ENCODE measurements at regions not wholly inside any gene's neighbourhood (a gene's known extent, or its start where the extent isn't known, plus 50 kb on each side); places are given as distances from the start of the nearest gene placed in this dataset.

GRCh38 chr10:107341281-107341680 is 176.8 kb upstream of the SORCS1 start:
- TF ChIP-seq, protein P1, sequence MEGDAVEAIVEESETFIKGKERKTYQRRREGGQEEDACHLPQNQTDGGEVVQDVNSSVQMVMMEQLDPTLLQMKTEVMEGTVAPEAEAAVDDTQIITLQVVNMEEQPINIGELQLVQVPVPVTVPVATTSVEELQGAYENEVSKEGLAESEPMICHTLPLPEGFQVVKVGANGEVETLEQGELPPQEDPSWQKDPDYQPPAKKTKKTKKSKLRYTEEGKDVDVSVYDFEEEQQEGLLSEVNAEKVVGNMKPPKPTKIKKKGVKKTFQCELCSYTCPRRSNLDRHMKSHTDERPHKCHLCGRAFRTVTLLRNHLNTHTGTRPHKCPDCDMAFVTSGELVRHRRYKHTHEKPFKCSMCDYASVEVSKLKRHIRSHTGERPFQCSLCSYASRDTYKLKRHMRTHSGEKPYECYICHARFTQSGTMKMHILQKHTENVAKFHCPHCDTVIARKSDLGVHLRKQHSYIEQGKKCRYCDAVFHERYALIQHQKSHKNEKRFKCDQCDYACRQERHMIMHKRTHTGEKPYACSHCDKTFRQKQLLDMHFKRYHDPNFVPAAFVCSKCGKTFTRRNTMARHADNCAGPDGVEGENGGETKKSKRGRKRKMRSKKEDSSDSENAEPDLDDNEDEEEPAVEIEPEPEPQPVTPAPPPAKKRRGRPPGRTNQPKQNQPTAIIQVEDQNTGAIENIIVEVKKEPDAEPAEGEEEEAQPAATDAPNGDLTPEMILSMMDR (IDR thresholded peaks at IDR 0.05): no peak
- TF ChIP-seq POLR2A (IDR thresholded peaks at IDR 0.05): no peak

Measured in uterus (tissue), 2 donors.